B cell (primary cell): ENCODE measurements at regions not wholly inside any gene's neighbourhood (a gene's known extent, or its start where the extent isn't known, plus 50 kb on each side); places are given as distances from the start of the nearest gene placed in this dataset.

Source experiments
- CTCF ChIP-seq: fragments of 200-600 bp; IDR thresholded peaks from one replicate; pipeline ENCODE4 v1.8.0; 2022; ENCODE audit warnings: antibody characterized with exemption, mild to moderate bottlenecking
- EZH2 ChIP-seq: IDR thresholded peaks from 2 replicates; pipeline ENCODE4 v1.6.1; 2012; ENCODE audit warnings: borderline replicate concordance, low read depth, mild to moderate bottlenecking, moderate library complexity, low read length; ENCODE audit not compliant: insufficient read depth, poor library complexity, severe bottlenecking

- no peak for TF ChIP-seq EZH2
- TF ChIP-seq CTCF = no peak
Measured at GRCh38 chr7:93779115-93779514, 111.4 kb downstream of the TFPI2 start.
